Fibroblast of villous mesenchyme (primary cell): ENCODE measurements at regions not wholly inside any gene's neighbourhood (a gene's known extent, or its start where the extent isn't known, plus 50 kb on each side); places are given as distances from the start of the nearest gene placed in this dataset.
A peak's percentile ranks its signal among the peaks of the same experiment; 100 is the strongest.
"Not testable (repeated sequence)": the region's sequence is repeated elsewhere in the genome, so short reads cannot be mapped to it uniquely, and the experiment has no call there.

Experiments
- DNase-seq: peaks from one replicate; pipeline ENCODE4 v3.0.0-alpha.2; 2010; ENCODE audit warnings: low read depth
- H3K4me3 ChIP-seq: 2 replicates; pipeline ENCODE4 v1.5.1; 2011; ENCODE audit warnings: low read depth, mild to moderate bottlenecking, low read length
- CTCF ChIP-seq: IDR thresholded peaks from 2 replicates; pipeline ENCODE4 v1.5.1; 2012; ENCODE audit warnings: low read depth, mild to moderate bottlenecking, low read length; ENCODE audit not compliant: insufficient read depth

- H3K4me3 ChIP-seq: no peak overlapping the region
- TF ChIP-seq CTCF: no peak
- DNase-seq: peak; percentile 5
Observed at GRCh38 chrX:111581086-111581485, 69.6 kb downstream of the SERTM2 start.

DNA sequence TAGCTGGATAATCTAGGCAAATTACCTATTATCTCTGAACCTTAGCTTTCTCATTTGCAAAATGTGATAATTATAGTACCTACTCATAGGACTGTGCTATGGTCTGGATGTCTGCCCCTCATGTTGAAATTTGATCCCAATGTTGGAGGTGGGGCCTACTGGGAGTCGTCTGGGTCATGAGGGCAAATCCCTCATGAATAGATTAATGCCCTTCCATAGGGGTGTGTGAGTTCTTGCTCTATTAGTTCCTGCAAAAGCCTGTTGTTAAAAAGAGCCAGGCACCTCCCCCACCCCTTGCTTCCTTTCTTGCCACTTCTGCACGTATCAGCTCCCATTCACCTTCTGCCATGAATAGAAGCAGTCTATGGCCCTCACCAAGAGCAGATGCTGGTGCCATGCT is 73.9 kb downstream of the SERTM2 start:
- no peak for DNase-seq
- no peak for TF ChIP-seq CTCF
- H3K4me3 ChIP-seq: no peak overlapping the region

- not testable (repeated sequence) for DNase-seq
Observed at GRCh38 chrX:111594348-111594877, 83.0 kb downstream of the SERTM2 start.

GRCh38 chrX:111597967-111598366 is 83.0 kb upstream of the ALG13 start:
- DNase-seq: no peak
- TF ChIP-seq CTCF: no peak
- H3K4me3 ChIP-seq: no peak overlapping the region

More at GRCh38 chrX:111594348-111594877, 83.0 kb downstream of the SERTM2 start:
- H3K4me3 ChIP-seq: not testable (repeated sequence)

GRCh38 chrX:111608724-111609123 is 72.2 kb upstream of the ALG13 start:
- no peak for TF ChIP-seq CTCF
- no peak overlapping the region for H3K4me3 ChIP-seq
- DNase-seq: no peak

- no peak overlapping the region for H3K4me3 ChIP-seq
- no peak for TF ChIP-seq CTCF
- DNase-seq: no peak
Observed at GRCh38 chrX:111609206-111609605, 71.8 kb upstream of the ALG13 start.

DNA sequence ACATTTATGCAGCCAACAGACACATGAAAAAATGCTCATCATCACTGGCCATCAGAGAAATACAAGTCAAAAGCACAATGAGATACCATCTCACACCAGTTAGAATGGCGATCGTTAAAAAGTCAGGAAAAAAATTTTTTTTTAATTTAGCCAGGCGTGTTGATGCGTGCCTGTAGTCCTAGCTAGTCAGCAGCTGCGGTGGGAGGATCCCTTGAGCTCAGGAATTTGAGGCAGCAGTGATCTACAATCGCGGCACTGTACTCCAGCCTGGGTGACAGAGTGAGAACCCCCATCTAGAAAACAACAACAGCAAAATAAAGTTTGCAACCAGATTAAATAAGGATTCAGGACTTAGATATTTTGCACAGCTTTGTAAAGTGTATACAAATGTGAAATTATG is 65.7 kb upstream of the ALG13 start:
- H3K4me3 ChIP-seq: no peak overlapping the region
- no peak for TF ChIP-seq CTCF
- no peak for DNase-seq

GRCh38 chrX:111616786-111617185 is 64.2 kb upstream of the ALG13 start:
- no peak overlapping the region for H3K4me3 ChIP-seq
- no peak for DNase-seq
- no peak for TF ChIP-seq CTCF

- H3K4me3 ChIP-seq: not testable (repeated sequence)
- DNase-seq: peak; percentile 12
Observed at GRCh38 chrX:111620084-111620483, 60.9 kb upstream of the ALG13 start.
